Kidney (tissue), 13 donors: ENCODE measurements at regions not wholly inside any gene's neighbourhood (a gene's known extent, or its start where the extent isn't known, plus 50 kb on each side); places are given as distances from the start of the nearest gene placed in this dataset.

ENCODE experiments used
- DNase-seq, 5 donors: peaks; one replicate each; pipeline ENCODE4 v3.0.0-alpha.2; 2013 to 2020
- FAIRE-seq: peaks from 2 replicates; lab custom pipeline; 2012; peaks lifted over from hg19 to GRCh38; lab: Jason Lieb, UNC
- H3K27ac ChIP-seq, 2 donors: one replicate each; pipeline ENCODE4 v1.7.0; 2013; ENCODE audit warnings: low read depth in 2 of 2, low read length in 2 of 2, inconsistent platforms in 1 of 2
- H3K27me3 ChIP-seq: one replicate; pipeline ENCODE4 v1.7.1; 2013; ENCODE audit warnings: low read length, inconsistent platforms; ENCODE audit not compliant: control insufficient read depth, insufficient read depth
- H3K36me3 ChIP-seq, 3 donors: one replicate each; pipeline versions ENCODE4 v1.7.0 to v1.7.1; 2013; ENCODE audit warnings: low read length in 3 of 3, control low read depth in 1 of 3, inconsistent platforms in 1 of 3; ENCODE audit not compliant: insufficient read depth in 3 of 3, control insufficient read depth in 2 of 3
- H3K4me1 ChIP-seq, 3 donors: one replicate each; pipeline versions ENCODE4 v1.7.0 to v1.7.1; 2013; ENCODE audit warnings: low read length in 3 of 3, inconsistent platforms in 1 of 3, low read depth in 1 of 3; ENCODE audit not compliant: control insufficient read depth in 2 of 3, insufficient read depth in 2 of 3
- H3K4me3 ChIP-seq, 3 donors: one replicate each; pipeline versions ENCODE4 v1.7.0 to v1.8.1; 2013; ENCODE audit warnings: low read length in 3 of 3, control low read depth in 1 of 3, inconsistent platforms in 1 of 3
- H3K9ac ChIP-seq, 3 donors: one replicate each; pipeline versions ENCODE4 v1.7.0 to v1.7.1; 2013; ENCODE audit warnings: low read length in 3 of 3, control low read depth in 1 of 3, inconsistent platforms in 1 of 3
- H3K9me3 ChIP-seq, 3 donors: one replicate each; pipeline versions ENCODE4 v1.7.0 to v1.7.1; 2013; ENCODE audit warnings: low read length in 3 of 3, control low read depth in 1 of 3, inconsistent platforms in 1 of 3; ENCODE audit not compliant: control insufficient read depth in 2 of 3, insufficient read depth in 1 of 3
- intact Hi-C: fragments of 100-400 bp; cut with DNase I; formaldehyde crosslinking; loops from one replicate; pipeline ENCODE4 v1.11.1; 2022
- TF ChIP-seq, protein P1 (sequence below): IDR thresholded peaks from 3 replicates; pipeline ENCODE4 v1.5.1; 2012; ENCODE audit warnings: mild to moderate bottlenecking, moderate library complexity, borderline replicate concordance; ENCODE audit not compliant: insufficient read depth; ENCODE audit errors: extremely low read depth
- donor health status: control.
- donor health status: control.
- donor health status: control.
- donor health status: control.
- donor health status: control.
- donor health status: DM: yes; HTN: yes; CAD: no.
- donor health status: Normal renal cell carcinoma (clear cell type).

DNA sequence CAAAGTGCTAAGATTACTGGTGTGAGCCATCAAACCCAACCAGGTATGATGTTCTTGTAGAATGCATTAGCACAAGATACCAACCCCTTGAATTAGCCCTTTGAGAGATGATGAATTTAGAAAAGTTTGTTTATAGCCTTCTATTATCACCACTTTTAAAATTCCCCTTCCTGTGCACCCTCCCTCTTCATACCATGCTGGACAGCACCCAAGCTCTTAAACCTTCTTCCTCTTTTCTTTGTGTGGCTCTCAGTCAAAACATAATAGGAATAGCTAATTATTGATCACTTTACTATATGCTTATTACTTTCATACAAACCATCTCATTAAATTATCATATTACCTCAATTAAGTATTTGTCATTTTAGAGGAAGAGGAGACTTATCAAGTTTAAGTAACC lies 87.6 kb upstream of the TMED7 start:
- Histone ChIP-seq H3K4me1 (no peaks in the 10 kb centered on the region), H3K4me3 (no peak overlapping the region), H3K9me3 (no peaks in the 10 kb centered on the region), H3K9ac (no peak overlapping the region), H3K27me3 (no peaks in the 10 kb centered on the region), H3K27ac (no peak overlapping the region), H3K36me3 (no peaks in the 10 kb centered on the region)
- intact Hi-C loops: no loop called here
- TF ChIP-seq, protein P1, sequence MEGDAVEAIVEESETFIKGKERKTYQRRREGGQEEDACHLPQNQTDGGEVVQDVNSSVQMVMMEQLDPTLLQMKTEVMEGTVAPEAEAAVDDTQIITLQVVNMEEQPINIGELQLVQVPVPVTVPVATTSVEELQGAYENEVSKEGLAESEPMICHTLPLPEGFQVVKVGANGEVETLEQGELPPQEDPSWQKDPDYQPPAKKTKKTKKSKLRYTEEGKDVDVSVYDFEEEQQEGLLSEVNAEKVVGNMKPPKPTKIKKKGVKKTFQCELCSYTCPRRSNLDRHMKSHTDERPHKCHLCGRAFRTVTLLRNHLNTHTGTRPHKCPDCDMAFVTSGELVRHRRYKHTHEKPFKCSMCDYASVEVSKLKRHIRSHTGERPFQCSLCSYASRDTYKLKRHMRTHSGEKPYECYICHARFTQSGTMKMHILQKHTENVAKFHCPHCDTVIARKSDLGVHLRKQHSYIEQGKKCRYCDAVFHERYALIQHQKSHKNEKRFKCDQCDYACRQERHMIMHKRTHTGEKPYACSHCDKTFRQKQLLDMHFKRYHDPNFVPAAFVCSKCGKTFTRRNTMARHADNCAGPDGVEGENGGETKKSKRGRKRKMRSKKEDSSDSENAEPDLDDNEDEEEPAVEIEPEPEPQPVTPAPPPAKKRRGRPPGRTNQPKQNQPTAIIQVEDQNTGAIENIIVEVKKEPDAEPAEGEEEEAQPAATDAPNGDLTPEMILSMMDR: no peak
- FAIRE-seq (no peak), DNase-seq (no peak)

DNA sequence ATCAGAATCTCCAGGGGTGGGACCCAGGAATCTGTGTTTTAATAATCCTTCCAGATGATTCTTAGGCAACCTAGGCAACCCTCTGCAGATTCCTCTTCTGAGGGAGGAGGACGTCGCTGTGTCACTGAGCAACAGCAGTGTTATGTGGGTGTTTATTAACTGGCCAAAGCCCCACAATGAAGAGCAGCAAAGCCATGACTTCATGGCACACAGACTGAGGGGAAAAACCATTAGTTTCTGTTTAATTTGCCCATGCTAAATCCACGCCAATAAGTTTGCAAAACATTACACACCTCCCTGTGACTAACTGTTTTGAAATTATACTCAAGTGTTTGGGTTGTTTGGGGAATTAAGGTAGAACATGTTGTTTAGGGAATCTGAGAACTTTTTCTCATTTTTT lies 83.7 kb upstream of the TMED7 start:
- DNase-seq (no peak), FAIRE-seq (no peak)
- H3K4me1 ChIP-seq: no peaks in the 10 kb centered on the region
- intact Hi-C loops: no loop called here
- no peak overlapping the region for H3K27ac ChIP-seq
- TF ChIP-seq, protein P1: no peak
- no peaks in the 10 kb centered on the region for H3K9me3 ChIP-seq
- no peak overlapping the region for H3K4me3 ChIP-seq
- H3K36me3 ChIP-seq: no peaks in the 10 kb centered on the region
- no peaks in the 10 kb centered on the region for H3K27me3 ChIP-seq
- no peak overlapping the region for H3K9ac ChIP-seq

DNA sequence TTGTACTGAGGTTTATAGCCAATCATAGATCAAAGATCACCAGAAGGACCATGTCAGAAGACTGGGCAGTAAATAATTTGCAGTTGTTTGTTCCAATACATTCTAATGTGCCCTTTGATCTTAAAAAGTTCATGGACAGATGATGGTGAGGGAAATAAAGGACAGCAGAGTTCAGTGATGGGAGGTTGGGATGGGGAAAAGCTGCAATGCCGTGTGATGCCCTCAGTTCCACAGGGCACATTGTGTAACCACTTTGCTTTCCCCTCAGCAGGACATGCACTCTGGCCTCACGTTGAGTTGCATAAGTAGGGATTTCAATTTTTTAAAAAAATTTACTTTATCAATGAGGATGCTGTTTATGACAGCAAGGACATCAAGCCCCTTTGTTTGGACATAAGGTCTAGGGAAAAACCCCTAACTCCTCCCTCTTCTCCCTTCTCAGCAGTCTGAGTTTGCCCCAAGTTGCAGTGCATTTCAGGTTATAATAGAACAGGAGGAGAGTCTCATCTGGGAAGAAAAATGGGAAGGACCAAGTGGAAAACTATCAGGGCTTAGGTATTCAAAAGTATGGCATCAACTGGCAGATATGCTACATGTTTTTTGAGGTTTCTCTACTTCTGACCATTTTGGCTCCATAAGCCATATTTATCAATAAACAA lies 83.1 kb upstream of the TMED7 start:
- Histone ChIP-seq H3K27me3 (no peaks in the 10 kb centered on the region), H3K4me3 (no peak overlapping the region), H3K9ac (no peak overlapping the region), H3K4me1 (no peaks in the 10 kb centered on the region), H3K9me3 (no peaks in the 10 kb centered on the region), H3K27ac (no peak overlapping the region), H3K36me3 (no peaks in the 10 kb centered on the region)
- intact Hi-C loops: no loop called here
- TF ChIP-seq, protein P1: no peak
- FAIRE-seq: no peak
- DNase-seq: no peak

DNA sequence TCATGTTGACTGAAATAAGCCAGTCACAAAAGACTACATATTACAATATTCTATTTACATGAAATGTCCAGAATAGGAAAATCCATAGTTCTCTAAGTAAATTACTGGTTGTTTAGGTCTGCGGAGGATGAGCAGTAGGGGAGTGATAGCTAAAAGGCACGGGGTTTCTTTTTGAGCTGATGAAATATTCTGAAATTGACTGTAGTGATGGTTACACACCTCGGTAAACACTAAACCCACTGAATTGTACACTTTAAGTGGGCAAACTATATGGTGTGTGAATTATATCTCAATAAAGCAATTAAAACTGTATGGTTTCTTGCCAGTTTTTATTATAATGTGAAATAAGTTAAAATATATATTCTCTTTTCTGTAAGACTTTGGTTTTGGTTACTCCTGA lies 77.7 kb upstream of the TMED7 start:
- TF ChIP-seq, protein P1: no peak
- intact Hi-C loops: no loop called here
- FAIRE-seq: no peak

More for the DNA sequence above, 77.7 kb upstream of the TMED7 start:
- Histone ChIP-seq H3K9me3 (no peaks in the 10 kb centered on the region), H3K9ac (no peak overlapping the region), H3K4me3 (no peak overlapping the region), H3K4me1 (no peaks in the 10 kb centered on the region), H3K27ac (no peak overlapping the region), H3K36me3 (no peaks in the 10 kb centered on the region), H3K27me3 (no peaks in the 10 kb centered on the region)
- no peak for DNase-seq
